Endothelial cell of umbilical vein (primary cell): ENCODE measurements at regions not wholly inside any gene's neighbourhood (a gene's known extent, or its start where the extent isn't known, plus 50 kb on each side); places are given as distances from the start of the nearest gene placed in this dataset.

Experiments
- CTCF ChIP-seq, 2 donors: IDR thresholded peaks; 1 replicate in 1 of 2; 2 replicates in 1 of 2; pipeline ENCODE4 v1.5.1; 2011; ENCODE audit warnings: low read length in 2 of 2, mild to moderate bottlenecking in 2 of 2, moderate library complexity in 2 of 2, control low read depth in 1 of 2, inconsistent platforms in 1 of 2, low read depth in 1 of 2; ENCODE audit not compliant: insufficient read depth in 1 of 2; ENCODE audit errors: extremely low read depth in 1 of 2
- POLR2A ChIP-seq: IDR thresholded peaks from 2 replicates; pipeline ENCODE4 v1.6.1; 2012; ENCODE audit warnings: low read depth, mild to moderate bottlenecking, control low read depth, low read length
- POLR2AphosphoS5 ChIP-seq: IDR thresholded peaks from 2 replicates; pipeline ENCODE4 v1.6.1; 2012; ENCODE audit warnings: low read depth, mild to moderate bottlenecking, control low read depth, low read length, moderate library complexity; ENCODE audit not compliant: insufficient read depth

GRCh38 chr4:92014067-92014466, 289.7 kb upstream of the GRID2 start:
- TF ChIP-seq CTCF (IDR thresholded peaks at IDR 0.05; ENCODE audit: extremely low read depth in 1 of 2, insufficient read depth in 1 of 2, low read depth in 1 of 2, low read length in 2 of 2) (no peak), POLR2AphosphoS5 (no peak), POLR2A (no peak)
